ENCODE measurements at regions not wholly inside any gene's neighbourhood (a gene's known extent, or its start where the extent isn't known, plus 50 kb on each side); places are given as distances from the start of the nearest gene placed in this dataset.
A peak's percentile ranks its signal among the peaks of the same experiment; 100 is the strongest.

GRCh38 chr3:104820959-104821358 is 545.8 kb upstream of the ALCAM start:
- no peak for DNase-seq

- no peak for DNase-seq
Measured at GRCh38 chr3:104825116-104825515, 541.6 kb upstream of the ALCAM start.

- no peak for DNase-seq
Measured at GRCh38 chr3:104831071-104831470, 535.6 kb upstream of the ALCAM start.

GRCh38 chr3:104832530-104832929 is 534.2 kb upstream of the ALCAM start:
- DNase-seq, result no peak

GRCh38 chr3:104835376-104835775 is 531.3 kb upstream of the ALCAM start:
- DNase-seq, result no peak

- peak; percentile 63 for DNase-seq
Measured at GRCh38 chr3:104846270-104846669, 520.4 kb upstream of the ALCAM start.

- no peak for DNase-seq
Measured at GRCh38 chr3:104849070-104849469, 517.6 kb upstream of the ALCAM start.

GRCh38 chr3:104854468-104854867 is 512.2 kb upstream of the ALCAM start:
- DNase-seq, result no peak

- no peak for DNase-seq
Measured at GRCh38 chr3:104855702-104856101, 511.0 kb upstream of the ALCAM start.

- no peak for DNase-seq
Measured at GRCh38 chr3:104856741-104857140, 510.0 kb upstream of the ALCAM start.

- DNase-seq, result no peak
Measured at GRCh38 chr3:104868291-104868690, 498.4 kb upstream of the ALCAM start.

GRCh38 chr3:104870276-104870675 is 496.4 kb upstream of the ALCAM start:
- DNase-seq, result no peak

GRCh38 chr3:104873331-104873730 is 493.4 kb upstream of the ALCAM start:
- DNase-seq, result peak; percentile 72

GRCh38 chr3:104878395-104878794 is 488.3 kb upstream of the ALCAM start:
- no peak for DNase-seq

GRCh38 chr3:104879919-104880318 is 486.8 kb upstream of the ALCAM start:
- DNase-seq, result no peak

GRCh38 chr3:104885214-104885814 is 481.4 kb upstream of the ALCAM start:
- DNase-seq, result peak; percentile 47

- peak; percentile 23 for DNase-seq
Measured at GRCh38 chr3:104886220-104886995, 480.3 kb upstream of the ALCAM start.

GRCh38 chr3:104887069-104887468 is 479.6 kb upstream of the ALCAM start:
- peak; percentile 49 for DNase-seq

GRCh38 chr3:104887619-104888018 is 479.1 kb upstream of the ALCAM start:
- no peak for DNase-seq

GRCh38 chr3:104892044-104892443 is 474.7 kb upstream of the ALCAM start:
- DNase-seq, result no peak

- DNase-seq, result no peak
Measured at GRCh38 chr3:104896624-104897023, 470.1 kb upstream of the ALCAM start.

- no peak for DNase-seq
Measured at GRCh38 chr3:104901396-104901795, 465.3 kb upstream of the ALCAM start.

GRCh38 chr3:104903064-104903463 is 463.6 kb upstream of the ALCAM start:
- DNase-seq, result no peak

- no peak for DNase-seq
Measured at GRCh38 chr3:104906001-104906639, 460.6 kb upstream of the ALCAM start.

Data from EL (cell line).